Esophagus squamous epithelium (tissue), 5 donors: ENCODE measurements at regions not wholly inside any gene's neighbourhood (a gene's known extent, or its start where the extent isn't known, plus 50 kb on each side); places are given as distances from the start of the nearest gene placed in this dataset.

Experiments
- DNase-seq: peaks from one replicate; lab custom pipeline; 2025; lab: John Stamatoyannopoulos, UW
- H3K27ac ChIP-seq, 4 donors: fragments of 200-600 bp; sonication (generic); one replicate each; pipeline ENCODE4 v1.5.1; 2016 to 2019; ENCODE audit warnings: mild to moderate bottlenecking in 1 of 4
- H3K27me3 ChIP-seq, 4 donors: fragments of 200-600 bp; sonication (generic); 1 replicate in 3 of 4; 2 replicates in 1 of 4; pipeline versions ENCODE4 v1.5.1 to v1.6.0; 2017 to 2021; ENCODE audit warnings: antibody characterized with exemption in 1 of 4
- H3K36me3 ChIP-seq, 3 donors: fragments of 200-600 bp; sonication (generic); one replicate each; pipeline ENCODE4 v1.5.1; 2016 to 2019
- H3K4me1 ChIP-seq, 3 donors: fragments of 200-600 bp; sonication (generic); one replicate each; pipeline ENCODE4 v1.5.1; 2017 to 2019
- H3K4me3 ChIP-seq, 4 donors: fragments of 200-600 bp; sonication (generic); 1 replicate in 3 of 4; 2 replicates in 1 of 4; pipeline ENCODE4 v1.5.1; 2016 to 2019; ENCODE audit warnings: mild to moderate bottlenecking in 2 of 4, moderate library complexity in 1 of 4
- H3K9me3 ChIP-seq, 3 donors: fragments of 200-600 bp; sonication (generic); one replicate each; pipeline ENCODE4 v1.5.1; 2016 to 2019
- POLR2A ChIP-seq, 4 donors: fragments of 450-650 bp; IDR thresholded peaks; one replicate each; pipeline ENCODE4 v1.6.1; 2017; ENCODE audit warnings: antibody characterized with exemption in 4 of 4, mild to moderate bottlenecking in 4 of 4, moderate library complexity in 3 of 4
- WGBS, 2 donors: methylation state at CpG; one replicate each; pipeline ENCODE4 v1.1.5; 2018; 5-methylcytosine and 5-hydroxymethylcytosine counted together
- intact Hi-C: fragments of 100-400 bp; cut with DNase I; formaldehyde crosslinking; loops from one replicate; pipeline ENCODE4 v1.15.0; 2022
- TF ChIP-seq, protein P1 (sequence below), 6 experiments: fragments of 450-650 bp in 4 of 6; fragments of 200-600 bp in 2 of 6; sonication (generic) in 2 of 6; IDR thresholded peaks; one replicate each; pipeline ENCODE4 v1.5.1; 2016 to 2019; ENCODE audit warnings: antibody characterized with exemption in 6 of 6, mild to moderate bottlenecking in 4 of 6, moderate library complexity in 4 of 6
- donor health status: DM: yes; HTN: yes; CAD: no.

GRCh38 chr15:96390986-96391385 is 60.5 kb downstream of the NR2F2 start:
- intact Hi-C loops = no loop called here
- WGBS, 2 donors = 21 to 41% methylated on average over 2 of the region's 2 CpGs
- Histone ChIP-seq H3K27ac (no peak overlapping the region), H3K36me3 (no peaks in the 10 kb centered on the region), H3K4me1 (no peaks in the 10 kb centered on the region), H3K9me3 (no peaks in the 10 kb centered on the region), H3K4me3 (no peak overlapping the region), H3K27me3 (peaks cover 0 to 4% (median 0%) of the 10 kb centered on the region in 4 donors)
- TF ChIP-seq, protein P1, sequence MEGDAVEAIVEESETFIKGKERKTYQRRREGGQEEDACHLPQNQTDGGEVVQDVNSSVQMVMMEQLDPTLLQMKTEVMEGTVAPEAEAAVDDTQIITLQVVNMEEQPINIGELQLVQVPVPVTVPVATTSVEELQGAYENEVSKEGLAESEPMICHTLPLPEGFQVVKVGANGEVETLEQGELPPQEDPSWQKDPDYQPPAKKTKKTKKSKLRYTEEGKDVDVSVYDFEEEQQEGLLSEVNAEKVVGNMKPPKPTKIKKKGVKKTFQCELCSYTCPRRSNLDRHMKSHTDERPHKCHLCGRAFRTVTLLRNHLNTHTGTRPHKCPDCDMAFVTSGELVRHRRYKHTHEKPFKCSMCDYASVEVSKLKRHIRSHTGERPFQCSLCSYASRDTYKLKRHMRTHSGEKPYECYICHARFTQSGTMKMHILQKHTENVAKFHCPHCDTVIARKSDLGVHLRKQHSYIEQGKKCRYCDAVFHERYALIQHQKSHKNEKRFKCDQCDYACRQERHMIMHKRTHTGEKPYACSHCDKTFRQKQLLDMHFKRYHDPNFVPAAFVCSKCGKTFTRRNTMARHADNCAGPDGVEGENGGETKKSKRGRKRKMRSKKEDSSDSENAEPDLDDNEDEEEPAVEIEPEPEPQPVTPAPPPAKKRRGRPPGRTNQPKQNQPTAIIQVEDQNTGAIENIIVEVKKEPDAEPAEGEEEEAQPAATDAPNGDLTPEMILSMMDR (IDR thresholded peaks at IDR 0.05) = no peak
- no peak for TF ChIP-seq POLR2A (IDR thresholded peaks at IDR 0.05)
- no peak for DNase-seq

- no peaks in the 10 kb centered on the region for H3K9me3 ChIP-seq
- no peak for DNase-seq
- WGBS, 2 donors = 62 to 64% methylated on average over 10 of the region's 10 CpGs
- H3K4me3 ChIP-seq = no peak overlapping the region
- H3K36me3 ChIP-seq = no peaks in the 10 kb centered on the region
- intact Hi-C loops = no loop called here
- TF ChIP-seq POLR2A (IDR thresholded peaks at IDR 0.05) = no peak
- TF ChIP-seq, protein P1 (IDR thresholded peaks at IDR 0.05) = no peak
- peaks cover 0 to 4% (median 0%) of the 10 kb centered on the region in 4 donors for H3K27me3 ChIP-seq
- H3K27ac ChIP-seq = no peak overlapping the region
- no peaks in the 10 kb centered on the region for H3K4me1 ChIP-seq
Measured at GRCh38 chr15:96392380-96393208, 62.1 kb downstream of the NR2F2 start.

DNA sequence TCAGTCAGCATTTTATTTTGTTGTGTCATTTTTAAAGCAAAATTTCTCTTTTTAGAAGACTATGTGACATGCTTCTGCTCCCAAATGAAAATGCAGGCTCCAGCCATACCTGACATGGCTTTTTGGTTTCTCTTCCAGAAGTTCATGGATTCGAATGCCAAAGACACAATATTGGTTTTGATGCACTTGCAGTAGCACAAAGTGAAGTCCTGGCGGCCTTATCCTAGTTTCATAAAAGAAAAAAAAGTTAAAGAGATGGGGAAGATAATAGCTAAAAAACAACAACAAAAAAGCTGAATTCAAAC is 62.7 kb downstream of the NR2F2 start:
- Histone ChIP-seq H3K36me3 (no peaks in the 10 kb centered on the region), H3K27ac (no peak overlapping the region), H3K27me3 (peaks cover 0 to 4% (median 0%) of the 10 kb centered on the region in 4 donors), H3K4me1 (no peaks in the 10 kb centered on the region), H3K9me3 (no peaks in the 10 kb centered on the region), H3K4me3 (no peak overlapping the region)
- 73 to 74% methylated on average over 2 of the region's 2 CpGs for WGBS, 2 donors
- TF ChIP-seq, protein P1 (IDR thresholded peaks at IDR 0.05) = no peak
- TF ChIP-seq POLR2A (IDR thresholded peaks at IDR 0.05) = no peak
- DNase-seq = no peak
- intact Hi-C loops = no loop called here

- no peaks in the 10 kb centered on the region for H3K4me1 ChIP-seq
- intact Hi-C loops = no loop called here
- H3K27ac ChIP-seq = no peak overlapping the region
- no peaks in the 10 kb centered on the region for H3K36me3 ChIP-seq
- no peaks in the 10 kb centered on the region for H3K9me3 ChIP-seq
- DNase-seq = no peak
- WGBS, 2 donors = 35 to 49% methylated on average over 3 of the region's 3 CpGs
- TF ChIP-seq POLR2A (IDR thresholded peaks at IDR 0.05) = no peak
- TF ChIP-seq, protein P1 (IDR thresholded peaks at IDR 0.05) = no peak
- H3K4me3 ChIP-seq = no peak overlapping the region
- peaks cover 0 to 9% (median 0%) of the 10 kb centered on the region in 4 donors for H3K27me3 ChIP-seq
Measured at GRCh38 chr15:96395687-96396086, 65.2 kb downstream of the NR2F2 start.

- no peak overlapping the region for H3K4me3 ChIP-seq
- 70 to 81% methylated on average over 1 of the region's 1 CpG for WGBS, 2 donors
- no peak for TF ChIP-seq POLR2A (IDR thresholded peaks at IDR 0.05)
- TF ChIP-seq, protein P1 (IDR thresholded peaks at IDR 0.05) = no peak
- intact Hi-C loops = no loop called here
- no peaks in the 10 kb centered on the region for H3K36me3 ChIP-seq
- peaks cover 0 to 12% (median 0%) of the 10 kb centered on the region in 4 donors for H3K27me3 ChIP-seq
- H3K4me1 ChIP-seq = no peaks in the 10 kb centered on the region
- no peaks in the 10 kb centered on the region for H3K9me3 ChIP-seq
- no peak for DNase-seq
- no peak overlapping the region for H3K27ac ChIP-seq
Measured at GRCh38 chr15:96398776-96399175, 68.3 kb downstream of the NR2F2 start.
